ENCODE measurements at regions not wholly inside any gene's neighbourhood (a gene's known extent, or its start where the extent isn't known, plus 50 kb on each side); places are given as distances from the start of the nearest gene placed in this dataset.

GRCh38 chr6:164455835-164456234, 853.6 kb downstream of the C6orf118 start:
- TF ChIP-seq EGR1 (IDR thresholded peaks at IDR 0.05): no peak
- no peak for TF ChIP-seq FOXM1 (IDR thresholded peaks at IDR 0.05; ENCODE audit: borderline replicate concordance, low read depth)
- TF ChIP-seq TCF12 (IDR thresholded peaks at IDR 0.05; ENCODE audit: low read depth): no peak
- no peak for TF ChIP-seq ZBTB7A (IDR thresholded peaks at IDR 0.05; ENCODE audit: low read depth)
- TF ChIP-seq MAX (IDR thresholded peaks at IDR 0.05): no peak
- no peak for TF ChIP-seq TEAD4 (IDR thresholded peaks at IDR 0.05)
- TF ChIP-seq USF1 (IDR thresholded peaks at IDR 0.05): no peak
- no peak for TF ChIP-seq CREB1 (IDR thresholded peaks at IDR 0.05; ENCODE audit: low read depth)
- no peak for TF ChIP-seq TAF1 (IDR thresholded peaks at IDR 0.05; ENCODE audit: low read depth)
- no peak for TF ChIP-seq YY1 (IDR thresholded peaks at IDR 0.05; ENCODE audit: low read depth)
- no peak for TF ChIP-seq NFIC (IDR thresholded peaks at IDR 0.05)
- no peak for TF ChIP-seq RAD21 (IDR thresholded peaks at IDR 0.05; ENCODE audit: low read depth)
- no peak for TF ChIP-seq EP300 (IDR thresholded peaks at IDR 0.05; ENCODE audit: borderline replicate concordance)

GRCh38 chr6:164453835-164454234, 855.6 kb downstream of the C6orf118 start:
- TF ChIP-seq EGR1 (IDR thresholded peaks at IDR 0.05): no peak
- TF ChIP-seq YY1 (IDR thresholded peaks at IDR 0.05; ENCODE audit: low read depth): no peak
- TF ChIP-seq NFIC (IDR thresholded peaks at IDR 0.05): no peak
- no peak for TF ChIP-seq USF1 (IDR thresholded peaks at IDR 0.05)
- TF ChIP-seq CEBPB (IDR thresholded peaks at IDR 0.05): no peak
- TF ChIP-seq TAF1 (IDR thresholded peaks at IDR 0.05; ENCODE audit: low read depth): no peak
- no peak for TF ChIP-seq ZBTB7A (IDR thresholded peaks at IDR 0.05; ENCODE audit: low read depth)
- no peak for TF ChIP-seq MAX (IDR thresholded peaks at IDR 0.05)
- no peak for TF ChIP-seq RAD21 (IDR thresholded peaks at IDR 0.05; ENCODE audit: low read depth)
- no peak for TF ChIP-seq EP300 (IDR thresholded peaks at IDR 0.05; ENCODE audit: borderline replicate concordance)
- no peak for TF ChIP-seq TEAD4 (IDR thresholded peaks at IDR 0.05)
- TF ChIP-seq REST (IDR thresholded peaks at IDR 0.05; ENCODE audit: low read depth): no peak
- TF ChIP-seq TCF12 (IDR thresholded peaks at IDR 0.05; ENCODE audit: low read depth): no peak
- no peak for TF ChIP-seq CREB1 (IDR thresholded peaks at IDR 0.05; ENCODE audit: low read depth)
- TF ChIP-seq FOXM1 (IDR thresholded peaks at IDR 0.05; ENCODE audit: borderline replicate concordance, low read depth): no peak

- no peak for TF ChIP-seq MAX (IDR thresholded peaks at IDR 0.05)
- TF ChIP-seq ZBTB7A (IDR thresholded peaks at IDR 0.05; ENCODE audit: low read depth): no peak
- no peak for TF ChIP-seq YY1 (IDR thresholded peaks at IDR 0.05; ENCODE audit: low read depth)
- TF ChIP-seq TEAD4 (IDR thresholded peaks at IDR 0.05): no peak
- TF ChIP-seq CEBPB (IDR thresholded peaks at IDR 0.05): no peak
- no peak for TF ChIP-seq FOXM1 (IDR thresholded peaks at IDR 0.05; ENCODE audit: borderline replicate concordance, low read depth)
- TF ChIP-seq NFIC (IDR thresholded peaks at IDR 0.05): no peak
Measured at GRCh38 chr6:164442572-164442971, 866.8 kb downstream of the C6orf118 start.

GRCh38 chr6:164439331-164439730, 870.1 kb downstream of the C6orf118 start:
- no peak for TF ChIP-seq ZBTB7A (IDR thresholded peaks at IDR 0.05; ENCODE audit: low read depth)
- TF ChIP-seq USF1 (IDR thresholded peaks at IDR 0.05): no peak
- no peak for TF ChIP-seq TAF1 (IDR thresholded peaks at IDR 0.05; ENCODE audit: low read depth)
- TF ChIP-seq YY1 (IDR thresholded peaks at IDR 0.05; ENCODE audit: low read depth): no peak
- no peak for TF ChIP-seq EGR1 (IDR thresholded peaks at IDR 0.05)
- no peak for TF ChIP-seq TCF12 (IDR thresholded peaks at IDR 0.05; ENCODE audit: low read depth)

GRCh38 chr6:164436976-164437375, 872.4 kb downstream of the C6orf118 start:
- TF ChIP-seq NFIC (IDR thresholded peaks at IDR 0.05): no peak
- TF ChIP-seq CEBPB (IDR thresholded peaks at IDR 0.05): no peak
- TF ChIP-seq REST (IDR thresholded peaks at IDR 0.05; ENCODE audit: low read depth): no peak
- TF ChIP-seq FOXM1 (IDR thresholded peaks at IDR 0.05; ENCODE audit: borderline replicate concordance, low read depth): no peak
- no peak for TF ChIP-seq TAF1 (IDR thresholded peaks at IDR 0.05; ENCODE audit: low read depth)
- no peak for TF ChIP-seq MAX (IDR thresholded peaks at IDR 0.05)
- TF ChIP-seq USF1 (IDR thresholded peaks at IDR 0.05): no peak
- TF ChIP-seq EGR1 (IDR thresholded peaks at IDR 0.05): no peak
- TF ChIP-seq YY1 (IDR thresholded peaks at IDR 0.05; ENCODE audit: low read depth): no peak
- TF ChIP-seq TCF12 (IDR thresholded peaks at IDR 0.05; ENCODE audit: low read depth): no peak
- no peak for TF ChIP-seq CREB1 (IDR thresholded peaks at IDR 0.05; ENCODE audit: low read depth)
- TF ChIP-seq ZBTB7A (IDR thresholded peaks at IDR 0.05; ENCODE audit: low read depth): no peak
- TF ChIP-seq EP300 (IDR thresholded peaks at IDR 0.05; ENCODE audit: borderline replicate concordance): no peak
- no peak for TF ChIP-seq TEAD4 (IDR thresholded peaks at IDR 0.05)
